Progenitor cell of endocrine pancreas (in vitro differentiated cells): ENCODE measurements at regions not wholly inside any gene's neighbourhood (a gene's known extent, or its start where the extent isn't known, plus 50 kb on each side); places are given as distances from the start of the nearest gene placed in this dataset.
A peak's percentile ranks its signal among the peaks of the same experiment; 100 is the strongest.

ENCODE experiments used
- DNase-seq: peaks from one replicate; pipeline ENCODE4 v3.0.0; 2021; ENCODE audit warnings: low spot score; ENCODE audit not compliant: unreplicated experiment
- H3K27ac Mint-ChIP-seq: 2 replicates; pipeline ENCODE4 v1.8.0; 2021; ENCODE audit warnings: mild to moderate bottlenecking, moderate library complexity, mixed read lengths
- H3K27me3 Mint-ChIP-seq: 2 replicates; pipeline ENCODE4 v1.8.0; 2021; ENCODE audit warnings: mixed read lengths
- H3K36me3 Mint-ChIP-seq: 2 replicates; pipeline ENCODE4 v1.8.0; 2022; ENCODE audit warnings: mixed read lengths; ENCODE audit not compliant: insufficient read depth
- H3K4me1 Mint-ChIP-seq: 2 replicates; pipeline ENCODE4 v1.8.0; 2021; ENCODE audit warnings: low read depth, mixed read lengths
- H3K4me3 Mint-ChIP-seq: 2 replicates; pipeline ENCODE4 v1.8.0; 2021; ENCODE audit warnings: low read depth, mild to moderate bottlenecking, moderate library complexity, mixed read lengths
- H3K9me3 Mint-ChIP-seq: 2 replicates; pipeline ENCODE4 v1.8.0; 2021; ENCODE audit warnings: low read depth, mixed read lengths
- CTCF ChIP-seq: fragments of 200-600 bp; sonication (generic); IDR thresholded peaks from one replicate; pipeline ENCODE4 v1.5.0; 2021; ENCODE audit warnings: antibody characterized with exemption, mild to moderate bottlenecking; ENCODE audit not compliant: unreplicated experiment

DNA sequence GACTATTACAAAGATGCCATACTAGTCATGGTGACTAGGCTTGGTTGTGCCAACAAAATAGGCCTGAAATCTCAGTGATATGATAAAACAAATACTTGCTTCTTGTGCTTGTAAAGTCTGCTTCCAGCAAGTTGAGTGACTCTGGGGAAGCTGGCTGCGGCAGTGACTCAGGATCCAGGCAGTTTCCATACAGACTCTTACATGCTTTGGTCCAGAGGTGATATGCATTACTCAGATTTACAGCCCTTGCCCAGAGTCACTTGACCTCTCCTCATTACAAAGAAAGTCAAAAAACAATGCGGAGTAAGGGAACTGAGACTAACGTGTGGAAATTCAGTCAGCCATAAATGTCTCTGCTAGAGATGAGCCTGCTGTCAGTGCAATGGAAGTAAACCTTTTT lies 387.5 kb downstream of the KCNA4 start:
- no peaks in the 10 kb centered on the region for H3K9me3 Mint-ChIP-seq
- no peak for DNase-seq
- no peak overlapping the region for H3K27ac Mint-ChIP-seq
- peaks cover 18% of the 10 kb centered on the region for H3K4me1 Mint-ChIP-seq
- no peaks in the 10 kb centered on the region for H3K36me3 Mint-ChIP-seq
- H3K27me3 Mint-ChIP-seq = no peaks in the 10 kb centered on the region
- H3K4me3 Mint-ChIP-seq = no peak overlapping the region
- no peak for TF ChIP-seq CTCF

DNA sequence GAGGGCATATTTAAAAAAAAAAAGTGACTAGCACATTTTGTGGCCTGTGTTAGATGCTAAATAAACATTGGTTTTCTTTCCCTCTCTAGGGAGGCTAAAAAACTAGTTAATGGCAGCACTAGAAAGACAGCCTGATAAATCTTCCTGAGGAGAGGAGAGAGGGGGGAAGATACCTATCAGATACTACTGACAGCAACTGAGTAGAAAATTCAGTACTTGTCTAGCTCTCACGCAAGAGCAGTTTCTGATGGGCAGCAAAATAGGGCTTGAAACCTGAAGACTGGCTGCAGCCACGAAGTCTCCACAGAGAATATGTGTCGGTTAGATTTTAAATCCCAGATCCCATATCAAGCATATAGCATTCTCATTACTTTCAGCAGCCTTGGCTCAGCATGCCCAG lies 388.2 kb downstream of the KCNA4 start:
- Mint-ChIP-seq H3K9me3 (no peaks in the 10 kb centered on the region), H3K27ac (no peak overlapping the region), H3K36me3 (no peaks in the 10 kb centered on the region), H3K27me3 (no peaks in the 10 kb centered on the region), H3K4me3 (no peak overlapping the region), H3K4me1 (peaks cover 22% of the 10 kb centered on the region)
- DNase-seq = no peak
- TF ChIP-seq CTCF = no peak

GRCh38 chr11:29627541-29627940 lies 389.3 kb downstream of the KCNA4 start:
- TF ChIP-seq CTCF = no peak
- Mint-ChIP-seq H3K27ac (no peak overlapping the region), H3K27me3 (no peaks in the 10 kb centered on the region), H3K9me3 (no peaks in the 10 kb centered on the region), H3K4me3 (no peak overlapping the region), H3K36me3 (no peaks in the 10 kb centered on the region), H3K4me1 (peaks cover 29% of the 10 kb centered on the region)
- DNase-seq = no peak

DNA sequence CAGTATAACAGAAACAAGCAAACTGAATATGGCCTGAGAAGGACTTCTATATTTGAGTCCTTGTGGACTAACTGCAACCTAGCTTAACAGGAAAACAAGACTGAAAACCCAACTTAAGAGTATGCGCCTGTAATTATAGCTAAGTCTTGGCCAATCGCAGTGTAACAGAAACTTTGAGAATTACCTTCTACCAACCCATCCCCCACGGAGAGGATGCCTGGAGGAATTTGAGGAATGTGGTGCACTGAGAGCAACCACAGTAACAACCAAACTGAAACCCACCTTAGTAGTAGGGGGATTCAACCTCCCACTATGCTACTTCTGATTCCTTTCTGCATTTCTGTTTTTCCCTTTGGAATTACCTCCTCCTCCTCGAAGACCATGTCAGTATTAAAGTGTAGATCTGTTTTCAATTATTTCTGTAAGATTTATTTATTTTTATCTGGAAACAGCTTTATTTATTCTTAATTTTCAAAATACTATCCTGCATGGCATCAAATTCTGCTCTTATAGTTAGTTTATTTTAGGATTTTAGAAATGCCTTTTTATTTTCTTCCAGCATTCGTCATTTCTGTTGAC lies 393.6 kb downstream of the KCNA4 start:
- H3K4me3 Mint-ChIP-seq = no peak overlapping the region
- no peaks in the 10 kb centered on the region for H3K27me3 Mint-ChIP-seq
- DNase-seq = no peak
- peak overlapping the region; percentile 64 for H3K27ac Mint-ChIP-seq
- H3K4me1 Mint-ChIP-seq = peaks cover 30% of the 10 kb centered on the region
- H3K9me3 Mint-ChIP-seq = no peaks in the 10 kb centered on the region
- TF ChIP-seq CTCF = no peak
- H3K36me3 Mint-ChIP-seq = no peaks in the 10 kb centered on the region

GRCh38 chr11:29616611-29617010 lies 400.2 kb downstream of the KCNA4 start:
- Mint-ChIP-seq H3K27ac (no peak overlapping the region), H3K27me3 (no peaks in the 10 kb centered on the region)

More at GRCh38 chr11:29616611-29617010, 400.2 kb downstream of the KCNA4 start:
- DNase-seq = no peak
- no peaks in the 10 kb centered on the region for H3K36me3 Mint-ChIP-seq
- H3K9me3 Mint-ChIP-seq = peaks cover 8% of the 10 kb centered on the region
- peaks cover 15% of the 10 kb centered on the region for H3K4me1 Mint-ChIP-seq
- no peak for TF ChIP-seq CTCF
- H3K4me3 Mint-ChIP-seq = no peak overlapping the region
